OCI-LY3 (cell line): ENCODE measurements at regions not wholly inside any gene's neighbourhood (a gene's known extent, or its start where the extent isn't known, plus 50 kb on each side); places are given as distances from the start of the nearest gene placed in this dataset.

Experiments used
- H2AFZ ChIP-seq: fragments of 200-600, 300-600 bp; shearing (Covaris generic); 2 replicates; pipeline ENCODE4 v1.6.0; 2014; ENCODE audit warnings: antibody characterized with exemption, low read depth, low read length
- H3K27ac ChIP-seq: fragments of 200-600, 300-600 bp; sonication (generic); 2 replicates; pipeline ENCODE4 v1.5.1; 2014; ENCODE audit warnings: mild to moderate bottlenecking, low read length, moderate library complexity, mixed read lengths
- H3K27me3 ChIP-seq: fragments of 200-600, 300-600 bp; sonication (generic); 2 replicates; pipeline ENCODE4 v1.6.1; 2014; ENCODE audit warnings: low read depth, low read length, mixed read lengths
- H3K36me3 ChIP-seq: fragments of 200-600, 300-600 bp; sonication (generic); replicated peaks from 2 replicates; pipeline ENCODE3; 2014; ENCODE audit warnings: low read depth, low read length, mixed read lengths
- H3K4me1 ChIP-seq: fragments of 300-600, 200-600 bp; sonication (generic); 2 replicates; pipeline ENCODE4 v1.6.1; 2014; ENCODE audit warnings: low read length, mixed read lengths
- H3K4me2 ChIP-seq: fragments of 200-600, 300-600 bp; sonication (generic); 2 replicates; pipeline ENCODE4 v1.6.1; 2014; ENCODE audit warnings: low read length, mixed read lengths
- H3K4me3 ChIP-seq: fragments of 300-600, 200-600 bp; sonication (generic); 2 replicates; pipeline ENCODE4 v1.5.1; 2014; ENCODE audit warnings: antibody characterized with exemption, mild to moderate bottlenecking, low read length, moderate library complexity
- H3K79me2 ChIP-seq: fragments of 300-600, 200-600 bp; shearing (Covaris generic); 2 replicates; pipeline ENCODE4 v1.6.1; 2014; ENCODE audit warnings: mild to moderate bottlenecking, low read length, mixed read lengths
- H3K9ac ChIP-seq: fragments of 300-600, 200-600 bp; shearing (Covaris generic); 2 replicates; pipeline ENCODE4 v1.6.0; 2014; ENCODE audit warnings: mild to moderate bottlenecking, low read length, moderate library complexity
- H3K9me3 ChIP-seq: fragments of 200-600, 300-600 bp; shearing (Covaris generic); 2 replicates; pipeline ENCODE4 v1.6.1; 2014; ENCODE audit warnings: low read length, mixed read lengths; ENCODE audit not compliant: insufficient read depth
- H4K20me1 ChIP-seq: fragments of 200-600, 300-600 bp; sonication (generic); 2 replicates; pipeline ENCODE4 v1.6.1; 2016; ENCODE audit warnings: low read length, mixed read lengths; ENCODE audit not compliant: insufficient read depth
- CTCF ChIP-seq: fragments of 200-600, 300-600 bp; sonication (generic); IDR thresholded peaks from 2 replicates; pipeline ENCODE4 v1.5.1; 2014; ENCODE audit warnings: antibody characterized with exemption, low read length, low read depth
- EZH2phosphoT487 ChIP-seq: fragments of 200-600 bp; shearing (Covaris generic); IDR thresholded peaks from 2 replicates; pipeline ENCODE4 v1.6.1; 2018; ENCODE audit warnings: antibody characterized with exemption, mixed run types, low read depth

DNA sequence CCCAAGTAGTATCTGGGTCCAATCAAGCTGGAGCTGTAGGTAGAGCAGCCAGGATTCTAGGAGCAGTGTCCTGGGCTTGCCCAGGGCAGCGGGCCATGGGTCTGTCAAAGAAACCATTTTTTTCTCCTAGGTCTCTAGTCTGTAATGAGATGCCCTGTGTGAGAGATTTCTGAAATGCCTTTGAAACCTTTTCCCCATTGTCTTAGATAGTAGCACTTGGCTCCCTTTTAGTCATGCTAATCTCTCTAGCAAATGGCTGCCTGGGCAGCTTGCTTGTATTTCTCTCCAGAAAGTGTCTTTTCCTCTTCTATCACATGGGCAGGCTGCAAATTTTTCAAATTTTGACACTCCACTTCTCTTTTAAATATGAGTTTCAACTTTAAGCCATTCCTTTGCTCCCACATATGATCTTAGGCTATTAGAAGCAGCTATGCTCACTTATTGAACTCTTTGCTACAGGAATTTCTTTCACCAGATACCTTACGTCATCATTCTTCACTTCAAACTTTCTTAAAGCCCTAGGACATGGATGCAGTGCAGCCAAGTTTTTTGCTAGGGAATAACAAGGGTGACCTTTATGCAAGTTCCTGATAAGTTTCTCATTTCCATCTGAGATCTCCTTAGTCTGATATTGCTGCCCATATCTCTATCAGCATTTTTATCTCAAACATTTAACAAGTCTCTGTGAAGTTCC, 890.2 kb upstream of the VRK2 start:
- H3K79me2 ChIP-seq, result no peaks in the 10 kb centered on the region
- no peak overlapping the region for H2AFZ ChIP-seq
- no peak for TF ChIP-seq CTCF
- TF ChIP-seq EZH2phosphoT487, result no peak
- no peak overlapping the region for H3K27ac ChIP-seq
- no peaks in the 10 kb centered on the region for H4K20me1 ChIP-seq
- no peaks in the 10 kb centered on the region for H3K9me3 ChIP-seq
- no peak overlapping the region for H3K4me2 ChIP-seq
- no peaks in the 10 kb centered on the region for H3K27me3 ChIP-seq
- no peaks in the 10 kb centered on the region for H3K4me1 ChIP-seq
- H3K9ac ChIP-seq, result no peak overlapping the region
- no peak overlapping the region for H3K4me3 ChIP-seq
- H3K36me3 ChIP-seq, result no peaks in the 10 kb centered on the region

GRCh38 chr2:57160976-57161375, 885.6 kb upstream of the VRK2 start:
- H3K9me3 ChIP-seq, result no peaks in the 10 kb centered on the region
- no peaks in the 10 kb centered on the region for H3K36me3 ChIP-seq
- no peak overlapping the region for H3K4me3 ChIP-seq
- no peaks in the 10 kb centered on the region for H3K79me2 ChIP-seq
- no peaks in the 10 kb centered on the region for H4K20me1 ChIP-seq
- no peaks in the 10 kb centered on the region for H3K27me3 ChIP-seq
- H3K9ac ChIP-seq, result no peak overlapping the region
- no peak overlapping the region for H3K27ac ChIP-seq
- no peaks in the 10 kb centered on the region for H3K4me1 ChIP-seq
- H2AFZ ChIP-seq, result no peak overlapping the region
- TF ChIP-seq CTCF, result no peak
- TF ChIP-seq EZH2phosphoT487, result no peak
- H3K4me2 ChIP-seq, result no peak overlapping the region

GRCh38 chr2:57177176-57177575, 869.4 kb upstream of the VRK2 start:
- no peaks in the 10 kb centered on the region for H3K27me3 ChIP-seq
- no peak overlapping the region for H3K9ac ChIP-seq
- TF ChIP-seq EZH2phosphoT487 (no peak), CTCF (no peak)
- no peaks in the 10 kb centered on the region for H3K79me2 ChIP-seq
- no peak overlapping the region for H3K27ac ChIP-seq
- no peaks in the 10 kb centered on the region for H4K20me1 ChIP-seq
- no peak overlapping the region for H3K4me2 ChIP-seq
- H3K4me1 ChIP-seq, result no peaks in the 10 kb centered on the region
- H2AFZ ChIP-seq, result no peak overlapping the region
- H3K9me3 ChIP-seq, result no peaks in the 10 kb centered on the region
- H3K4me3 ChIP-seq, result no peak overlapping the region
- no peaks in the 10 kb centered on the region for H3K36me3 ChIP-seq

GRCh38 chr2:57180042-57180567, 866.5 kb upstream of the VRK2 start:
- no peak overlapping the region for H3K27ac ChIP-seq
- no peaks in the 10 kb centered on the region for H3K9me3 ChIP-seq
- no peaks in the 10 kb centered on the region for H4K20me1 ChIP-seq
- H3K4me1 ChIP-seq, result no peaks in the 10 kb centered on the region
- H2AFZ ChIP-seq, result peak overlapping the region; percentile 26; the same call in 1 of the 2 replicates
- no peak overlapping the region for H3K4me3 ChIP-seq
- no peaks in the 10 kb centered on the region for H3K27me3 ChIP-seq
- no peaks in the 10 kb centered on the region for H3K36me3 ChIP-seq
- no peaks in the 10 kb centered on the region for H3K79me2 ChIP-seq
- TF ChIP-seq CTCF (no peak), EZH2phosphoT487 (no peak)
- H3K4me2 ChIP-seq, result no peak overlapping the region
- no peak overlapping the region for H3K9ac ChIP-seq
